ENCODE measurements at regions not wholly inside any gene's neighbourhood (a gene's known extent, or its start where the extent isn't known, plus 50 kb on each side); places are given as distances from the start of the nearest gene placed in this dataset.

GRCh38 chr9:115551396-115551795, 433.4 kb upstream of the TNC start:
- TF ChIP-seq CTCF (IDR thresholded peaks at IDR 0.05) (no peak), KDM5A (IDR thresholded peaks at IDR 0.05) (no peak), ESRRA (IDR thresholded peaks at IDR 0.05; ENCODE audit: borderline replicate concordance, low read length) (no peak), CEBPB (IDR thresholded peaks at IDR 0.05) (no peak), JUN (IDR thresholded peaks at IDR 0.05) (no peak), CHD2 (IDR thresholded peaks at IDR 0.05; ENCODE audit: low read length, partially characterized antibody) (no peak), JUNB (IDR thresholded peaks at IDR 0.05) (no peak), RAD21 (conservative IDR thresholded peaks at IDR 0.05 in 1 of 2, IDR thresholded peaks at IDR 0.05 in 1 of 2) (no peak), PBX3 (IDR thresholded peaks at IDR 0.05) (no peak)
